ENCODE measurements at regions not wholly inside any gene's neighbourhood (a gene's known extent, or its start where the extent isn't known, plus 50 kb on each side); places are given as distances from the start of the nearest gene placed in this dataset.
A peak's percentile ranks its signal among the peaks of the same experiment; 100 is the strongest.

DNA sequence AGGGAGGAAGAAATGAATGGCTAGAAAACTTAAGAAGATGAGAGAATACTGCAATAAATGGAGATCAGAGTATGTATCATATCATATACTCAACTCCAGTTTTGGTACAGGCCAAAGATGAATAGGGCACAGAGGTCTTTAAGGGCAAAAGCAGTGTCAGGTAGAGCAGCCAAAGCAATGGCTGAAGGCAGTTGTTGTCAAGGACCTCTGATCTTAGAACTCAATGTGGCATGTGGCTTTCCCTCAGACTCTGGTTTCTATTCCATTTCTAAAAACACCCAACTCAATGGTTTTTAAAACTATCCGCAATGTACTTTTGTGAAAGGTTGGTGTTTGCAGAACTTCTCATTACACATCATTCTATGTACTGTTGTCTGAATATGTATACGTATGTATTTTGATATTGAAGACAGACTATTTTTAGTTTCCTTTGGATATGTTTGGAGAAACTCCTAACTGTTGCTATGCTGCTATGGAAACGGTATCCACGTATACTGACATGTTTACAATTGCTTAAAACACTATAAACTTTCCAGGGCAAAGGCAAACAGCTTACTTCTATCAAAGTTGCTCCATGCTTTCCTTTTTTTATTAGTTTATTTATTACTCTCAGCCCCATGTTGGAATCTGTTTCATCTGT is 58.1 kb upstream of the PELI1 start:
- Histone ChIP-seq H2AFZ (no peak overlapping the region), H3K4me3 (no peak overlapping the region), H3K36me3 (ENCODE audit: insufficient read depth) (no peaks in the 10 kb centered on the region), H3K79me2 (replicated peaks; ENCODE audit: insufficient read depth) (no peaks in the 10 kb centered on the region), H3F3A (replicated peaks; ENCODE audit: low read depth) (no peaks in the 10 kb centered on the region), H3K4me1 (ENCODE audit: insufficient read depth) (peaks cover 18% of the 10 kb centered on the region), H3K4me2 (no peak overlapping the region), H4K20me1 (replicated peaks; ENCODE audit: insufficient read depth) (no peaks in the 10 kb centered on the region), H3K27ac (ENCODE audit: low read depth) (0 out of 2 replicates have a peak overlapping the region, but pooled peaks have one; percentile 20), H3K27me3 (ENCODE audit: insufficient read depth) (no peaks in the 10 kb centered on the region), H3K9me2 (ENCODE audit: insufficient read depth) (no peaks in the 10 kb centered on the region)
- Mint-ChIP-seq H3K4me1 (peaks cover 27% of the 10 kb centered on the region), H3K9me3 (no peaks in the 10 kb centered on the region), H3K27me3 (ENCODE audit: insufficient read depth, low read depth, poor library complexity) (peaks cover 2% of the 10 kb centered on the region), H3K27ac (no peak overlapping the region), H3K36me3 (ENCODE audit: low read depth) (no peaks in the 10 kb centered on the region), H3K4me3 (no peak overlapping the region)
- ATAC-seq (no peak), DNase-seq (ENCODE audit: low spot score) (peak; percentile 39)
- TF ChIP-seq, protein P1, sequence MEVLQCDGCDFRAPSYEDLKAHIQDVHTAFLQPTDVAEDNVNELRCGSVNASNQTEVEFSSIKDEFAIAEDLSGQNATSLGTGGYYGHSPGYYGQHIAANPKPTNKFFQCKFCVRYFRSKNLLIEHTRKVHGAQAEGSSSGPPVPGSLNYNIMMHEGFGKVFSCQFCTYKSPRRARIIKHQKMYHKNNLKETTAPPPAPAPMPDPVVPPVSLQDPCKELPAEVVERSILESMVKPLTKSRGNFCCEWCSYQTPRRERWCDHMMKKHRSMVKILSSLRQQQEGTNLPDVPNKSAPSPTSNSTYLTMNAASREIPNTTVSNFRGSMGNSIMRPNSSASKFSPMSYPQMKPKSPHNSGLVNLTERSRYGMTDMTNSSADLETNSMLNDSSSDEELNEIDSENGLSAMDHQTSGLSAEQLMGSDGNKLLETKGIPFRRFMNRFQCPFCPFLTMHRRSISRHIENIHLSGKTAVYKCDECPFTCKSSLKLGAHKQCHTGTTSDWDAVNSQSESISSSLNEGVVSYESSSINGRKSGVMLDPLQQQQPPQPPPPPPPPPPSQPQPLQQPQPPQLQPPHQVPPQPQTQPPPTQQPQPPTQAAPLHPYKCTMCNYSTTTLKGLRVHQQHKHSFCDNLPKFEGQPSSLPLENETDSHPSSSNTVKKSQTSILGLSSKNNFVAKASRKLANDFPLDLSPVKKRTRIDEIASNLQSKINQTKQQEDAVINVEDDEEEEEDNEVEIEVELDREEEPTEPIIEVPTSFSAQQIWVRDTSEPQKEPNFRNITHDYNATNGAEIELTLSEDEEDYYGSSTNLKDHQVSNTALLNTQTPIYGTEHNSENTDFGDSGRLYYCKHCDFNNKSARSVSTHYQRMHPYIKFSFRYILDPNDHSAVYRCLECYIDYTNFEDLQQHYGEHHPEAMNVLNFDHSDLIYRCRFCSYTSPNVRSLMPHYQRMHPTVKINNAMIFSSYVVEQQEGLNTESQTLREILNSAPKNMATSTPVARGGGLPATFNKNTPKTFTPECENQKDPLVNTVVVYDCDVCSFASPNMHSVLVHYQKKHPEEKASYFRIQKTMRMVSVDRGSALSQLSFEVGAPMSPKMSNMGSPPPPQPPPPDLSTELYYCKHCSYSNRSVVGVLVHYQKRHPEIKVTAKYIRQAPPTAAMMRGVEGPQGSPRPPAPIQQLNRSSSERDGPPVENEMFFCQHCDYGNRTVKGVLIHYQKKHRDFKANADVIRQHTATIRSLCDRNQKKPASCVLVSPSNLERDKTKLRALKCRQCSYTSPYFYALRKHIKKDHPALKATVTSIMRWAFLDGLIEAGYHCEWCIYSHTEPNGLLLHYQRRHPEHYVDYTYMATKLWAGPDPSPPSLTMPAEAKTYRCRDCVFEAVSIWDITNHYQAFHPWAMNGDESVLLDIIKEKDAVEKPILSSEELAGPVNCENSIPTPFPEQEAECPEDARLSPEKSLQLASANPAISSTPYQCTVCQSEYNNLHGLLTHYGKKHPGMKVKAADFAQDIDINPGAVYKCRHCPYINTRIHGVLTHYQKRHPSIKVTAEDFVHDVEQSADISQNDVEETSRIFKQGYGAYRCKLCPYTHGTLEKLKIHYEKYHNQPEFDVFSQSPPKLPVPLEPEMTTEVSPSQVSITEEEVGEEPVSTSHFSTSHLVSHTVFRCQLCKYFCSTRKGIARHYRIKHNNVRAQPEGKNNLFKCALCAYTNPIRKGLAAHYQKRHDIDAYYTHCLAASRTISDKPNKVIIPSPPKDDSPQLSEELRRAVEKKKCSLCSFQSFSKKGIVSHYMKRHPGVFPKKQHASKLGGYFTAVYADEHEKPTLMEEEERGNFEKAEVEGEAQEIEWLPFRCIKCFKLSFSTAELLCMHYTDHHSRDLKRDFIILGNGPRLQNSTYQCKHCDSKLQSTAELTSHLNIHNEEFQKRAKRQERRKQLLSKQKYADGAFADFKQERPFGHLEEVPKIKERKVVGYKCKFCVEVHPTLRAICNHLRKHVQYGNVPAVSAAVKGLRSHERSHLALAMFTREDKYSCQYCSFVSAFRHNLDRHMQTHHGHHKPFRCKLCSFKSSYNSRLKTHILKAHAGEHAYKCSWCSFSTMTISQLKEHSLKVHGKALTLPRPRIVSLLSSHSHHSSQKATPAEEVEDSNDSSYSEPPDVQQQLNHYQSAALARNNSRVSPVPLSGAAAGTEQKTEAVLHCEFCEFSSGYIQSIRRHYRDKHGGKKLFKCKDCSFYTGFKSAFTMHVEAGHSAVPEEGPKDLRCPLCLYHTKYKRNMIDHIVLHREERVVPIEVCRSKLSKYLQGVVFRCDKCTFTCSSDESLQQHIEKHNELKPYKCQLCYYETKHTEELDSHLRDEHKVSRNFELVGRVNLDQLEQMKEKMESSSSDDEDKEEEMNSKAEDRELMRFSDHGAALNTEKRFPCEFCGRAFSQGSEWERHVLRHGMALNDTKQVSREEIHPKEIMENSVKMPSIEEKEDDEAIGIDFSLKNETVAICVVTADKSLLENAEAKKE (CRISPR knock-in tag; IDR thresholded peaks at IDR 0.05): no peak

DNA sequence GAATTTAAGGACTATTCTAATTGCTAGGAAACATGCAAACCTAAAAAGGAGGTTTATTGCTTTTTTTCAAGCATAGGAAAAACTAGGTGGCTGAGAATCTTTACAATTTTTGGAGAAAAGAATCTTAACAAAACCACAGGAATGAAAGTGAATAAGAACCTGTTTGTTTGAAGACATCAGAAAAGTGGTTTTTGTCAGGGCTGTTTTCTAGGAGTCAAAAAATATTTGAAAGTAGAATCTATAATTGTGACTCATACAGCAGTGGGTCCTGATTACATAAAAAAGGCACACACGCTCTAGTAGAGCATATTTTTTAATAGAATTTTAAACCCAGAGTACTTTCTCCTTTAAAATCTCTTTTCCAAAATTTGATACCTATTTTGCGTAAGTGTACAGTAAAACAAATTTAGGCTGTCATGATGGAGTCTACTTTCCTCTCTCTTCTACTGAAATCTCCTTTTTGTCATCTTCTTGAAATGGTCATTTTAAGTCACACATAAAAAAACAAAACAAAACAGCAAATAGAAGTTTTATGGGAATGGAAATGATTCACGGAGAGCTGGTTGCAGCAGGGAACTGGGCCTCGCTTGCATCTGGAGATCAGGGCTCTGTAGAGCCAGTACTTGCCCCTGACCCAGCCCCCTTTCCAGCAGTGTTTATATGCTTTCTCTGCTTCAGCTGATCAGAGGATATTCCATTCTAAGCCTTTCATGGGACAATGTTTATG is 59.1 kb upstream of the PELI1 start:
- Histone ChIP-seq H3F3A (replicated peaks; ENCODE audit: low read depth) (no peaks in the 10 kb centered on the region), H3K4me3 (no peak overlapping the region; the same call in 1 of the 2 replicates), H4K20me1 (replicated peaks; ENCODE audit: insufficient read depth) (no peaks in the 10 kb centered on the region), H3K27me3 (ENCODE audit: insufficient read depth) (no peaks in the 10 kb centered on the region), H3K4me2 (peak overlapping the region; percentile 49; the same call in 1 of the 2 replicates), H3K36me3 (ENCODE audit: insufficient read depth) (no peaks in the 10 kb centered on the region), H3K9me2 (ENCODE audit: insufficient read depth) (no peaks in the 10 kb centered on the region), H3K27ac (ENCODE audit: low read depth) (0 out of 2 replicates have a peak overlapping the region, but pooled peaks have one; percentile 12), H3K4me1 (ENCODE audit: insufficient read depth) (peaks cover 18% of the 10 kb centered on the region), H2AFZ (peak overlapping the region; percentile 75; the same call in 1 of the 2 replicates), H3K79me2 (replicated peaks; ENCODE audit: insufficient read depth) (no peaks in the 10 kb centered on the region)
- DNase-seq (ENCODE audit: low spot score) (no peak), ATAC-seq (peak; percentile 76)
- peaks cover 2% of the 10 kb centered on the region for H3K27me3 Mint-ChIP-seq (ENCODE audit: insufficient read depth, low read depth, poor library complexity)
- no peaks in the 10 kb centered on the region for H3K36me3 Mint-ChIP-seq (ENCODE audit: low read depth)
- H3K27ac Mint-ChIP-seq: no peak overlapping the region
- H3K9me3 Mint-ChIP-seq: no peaks in the 10 kb centered on the region
- peaks cover 24% of the 10 kb centered on the region for H3K4me1 Mint-ChIP-seq
- no peak overlapping the region for H3K4me3 Mint-ChIP-seq
- no peak for TF ChIP-seq POLR2AphosphoS5 (IDR thresholded peaks at IDR 0.05; ENCODE audit: low read depth)
- TF ChIP-seq ZNF114 (CRISPR knock-in tag; IDR thresholded peaks at IDR 0.05): no peak
- TF ChIP-seq, protein P1 (CRISPR knock-in tag; IDR thresholded peaks at IDR 0.05): no peak
- TF ChIP-seq STAT1 (IDR thresholded peaks at IDR 0.05; ENCODE audit: unreplicated experiment): no peak

Data from GM23338 (cell line).